HepG2 (cell line): ENCODE measurements at regions not wholly inside any gene's neighbourhood (a gene's known extent, or its start where the extent isn't known, plus 50 kb on each side); places are given as distances from the start of the nearest gene placed in this dataset.

ENCODE experiments used
- AGO2 ChIP-seq: fragments of 200-400 bp; formaldehyde crosslinking; optimal IDR thresholded peaks from 2 replicates; pipeline ENCODE3; 2017; ENCODE audit warnings: mild to moderate bottlenecking, low read depth, low read length, moderate library complexity
- CEBPB ChIP-seq: IDR thresholded peaks from 2 replicates; pipeline ENCODE4 v1.6.1; 2011; ENCODE audit warnings: low read depth, low read length, improper control_type of control experiment, borderline replicate concordance
- MTA3 ChIP-seq: sonication (generic); formaldehyde crosslinking; IDR thresholded peaks from 2 replicates; pipeline ENCODE4 v1.4.0; 2020; ENCODE audit warnings: missing genetic modification reagents
- NFIB ChIP-seq: sonication (generic); formaldehyde crosslinking; IDR thresholded peaks from 2 replicates; pipeline ENCODE4 v1.9.0; 2021; ENCODE audit warnings: missing genetic modification reagents, mild to moderate bottlenecking, borderline replicate concordance
- POLR2AphosphoS5 ChIP-seq: IDR thresholded peaks from 2 replicates; pipeline ENCODE4 v1.6.1; 2012; ENCODE audit warnings: low read depth, low read length
- ZBTB34 ChIP-seq: sonication (generic); formaldehyde crosslinking; IDR thresholded peaks from 2 replicates; pipeline ENCODE4 v1.8.0; 2022; ENCODE audit warnings: mild to moderate bottlenecking, missing genetic modification reagents
- ZFP90 ChIP-seq: sonication (generic); formaldehyde crosslinking; IDR thresholded peaks from 2 replicates; pipeline ENCODE4 v1.8.0; 2022; ENCODE audit warnings: missing genetic modification reagents, mild to moderate bottlenecking, inconsistent platforms, borderline replicate concordance
- ZNF784 ChIP-seq: sonication (generic); formaldehyde crosslinking; IDR thresholded peaks from 2 replicates; pipeline ENCODE4 v1.5.1; 2020; ENCODE audit warnings: missing genetic modification reagents, mild to moderate bottlenecking, borderline replicate concordance
- ZSCAN30 ChIP-seq: sonication (generic); formaldehyde crosslinking; IDR thresholded peaks from 2 replicates; pipeline ENCODE4 v1.5.0; 2020; ENCODE audit warnings: mild to moderate bottlenecking, missing genetic modification reagents

- TF ChIP-seq MTA3 = no peak
- no peak for TF ChIP-seq NFIB (CRISPR knock-in tag)
- no peak for TF ChIP-seq ZSCAN30 (CRISPR knock-in tag)
- no peak for TF ChIP-seq CEBPB
- TF ChIP-seq ZBTB34 (CRISPR knock-in tag) = no peak
- TF ChIP-seq ZNF784 (CRISPR knock-in tag) = no peak
- no peak for TF ChIP-seq POLR2AphosphoS5
- TF ChIP-seq AGO2 = no peak
- no peak for TF ChIP-seq ZFP90 (CRISPR knock-in tag)
Measured at GRCh38 chr4:114187592-114187991, 208.1 kb upstream of the ARSJ start.
